GM23248 (cell line): ENCODE measurements at regions not wholly inside any gene's neighbourhood (a gene's known extent, or its start where the extent isn't known, plus 50 kb on each side); places are given as distances from the start of the nearest gene placed in this dataset.

Experiments used
- EZH2 ChIP-seq: fragments of 200-600 bp; sonication (generic); IDR thresholded peaks from 2 replicates; pipeline ENCODE4 v1.6.1; 2018; ENCODE audit warnings: antibody characterized with exemption, mild to moderate bottlenecking; ENCODE audit not compliant: insufficient read depth, poor library complexity, severe bottlenecking
- EZH2phosphoT487 ChIP-seq: fragments of 200-600 bp; sonication (generic); IDR thresholded peaks from 2 replicates; pipeline ENCODE4 v1.6.1; 2018; ENCODE audit warnings: antibody characterized with exemption, moderate library complexity, mild to moderate bottlenecking, low read depth; ENCODE audit not compliant: insufficient read depth

DNA sequence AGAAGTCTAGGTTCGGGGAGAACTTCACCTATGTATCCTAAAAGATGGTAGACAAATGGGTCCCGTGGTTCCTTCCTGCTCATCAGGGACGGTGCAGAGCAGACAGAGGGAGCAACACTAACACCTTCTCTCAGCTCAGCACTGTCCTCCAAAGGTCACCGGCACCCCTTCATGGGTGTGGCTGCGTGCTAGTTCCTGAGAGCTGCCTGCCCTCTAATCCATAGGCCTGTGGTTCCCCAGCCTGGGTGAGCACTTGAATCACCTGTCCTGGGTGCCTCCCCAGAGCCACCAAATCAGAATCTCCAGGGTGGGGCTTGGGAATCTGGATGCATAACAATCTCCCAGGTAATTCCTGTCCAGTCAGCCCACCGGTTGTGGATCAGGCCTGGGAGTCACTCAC lies 113.9 kb upstream of the TMEM45B start:
- TF ChIP-seq EZH2phosphoT487 = no peak
- no peak for TF ChIP-seq EZH2
